HCT116 (cell line): ENCODE measurements at regions not wholly inside any gene's neighbourhood (a gene's known extent, or its start where the extent isn't known, plus 50 kb on each side); places are given as distances from the start of the nearest gene placed in this dataset.
"Not testable (repeated sequence)": the region's sequence is repeated elsewhere in the genome, so short reads cannot be mapped to it uniquely, and the experiment has no call there.

Experiments used
- ATAC-seq: fragments of 200-7000 bp; cut with Tn5 transposase; 2 replicates; pipeline ENCODE4 v1.9.1; 2020; ENCODE audit warnings: mild to moderate bottlenecking, moderate library complexity
- BruUV-seq: library from RNA; stranded (reverse); fragments of 400-500 nt; replicated peaks from 2 replicates; lab custom pipeline; 2021; lab: Mats Ljungman, UMichigan
- CTCF ChIA-PET: fragments of 300-600 bp; sonication (Branson Sonifier 250); formaldehyde crosslinking; loops from one replicate; lab custom pipeline; 2021; ENCODE audit warnings: antibody characterized with exemption; lab: Charles Lee
- POLR2A ChIA-PET: fragments of 300-600, 350-600 bp; sonication (Branson Sonifier 250); formaldehyde crosslinking; loops from one replicate; lab custom pipeline; 2021; ENCODE audit warnings: antibody characterized with exemption; lab: Charles Lee
- RAD21 ChIA-PET, 2 experiments: fragments of 300-600 bp; sonication (Branson Sonifier 250); formaldehyde crosslinking; loops; one replicate each; lab custom pipeline; 2023; ENCODE audit warnings: low total read pairs in 2 of 2; ENCODE audit not compliant: uncharacterized antibody in 2 of 2, unreplicated experiment in 2 of 2, low non-redundant PET in 1 of 2; lab: Charles Lee
- DNase-seq: peaks from one replicate; pipeline ENCODE4 v3.0.0-alpha.2; 2010; ENCODE audit warnings: low read depth, low spot score
- H2AFZ ChIP-seq: fragments of 200-600 bp; shearing (Covaris generic), sonication (generic); 2 replicates; pipeline ENCODE4 v1.6.1; 2017; ENCODE audit warnings: low read depth, mixed run types, mixed read lengths, antibody characterized with exemption, low read length; ENCODE audit not compliant: poor library complexity, severe bottlenecking
- H3K27ac ChIP-seq: 2 replicates; pipeline ENCODE4 v1.5.1; 2012; ENCODE audit warnings: low read depth, low read length
- H3K27me3 ChIP-seq: fragments of 200-600 bp; sonication (generic); 2 replicates; pipeline ENCODE4 v1.6.1; 2016; ENCODE audit warnings: mixed run types, low read length, mixed read lengths; ENCODE audit not compliant: insufficient read depth
- H3K36me3 ChIP-seq, 2 experiments: fragments of 200-500 bp in 1 of 2; fragments of 200-600 bp in 1 of 2; sonication (Bioruptor generic) in 1 of 2; sonication (generic) in 1 of 2; 2 replicates each; pipeline versions ENCODE4 v1.5.1 to v1.6.1; 2014 to 2016; ENCODE audit warnings: low read length in 2 of 2, inconsistent platforms in 1 of 2, mixed read lengths in 1 of 2, mixed run types in 1 of 2; ENCODE audit not compliant: insufficient read depth in 2 of 2, control insufficient read depth in 1 of 2
- H3K4me1 ChIP-seq, 2 experiments: fragments of 200-600 bp in 1 of 2; sonication (generic) in 1 of 2; 2 replicates each; pipeline versions ENCODE4 v1.5.1 to v1.6.1; 2012 to 2017; ENCODE audit warnings: low read length in 2 of 2, inconsistent platforms in 1 of 2, mild to moderate bottlenecking in 1 of 2, mixed read lengths in 1 of 2, mixed run types in 1 of 2, moderate library complexity in 1 of 2; ENCODE audit not compliant: insufficient read depth in 2 of 2, control insufficient read depth in 1 of 2
- H3K4me2 ChIP-seq: fragments of 200-600 bp; sonication (generic); 2 replicates; pipeline ENCODE4 v1.6.1; 2017; ENCODE audit warnings: mixed run types, low read length, mixed read lengths
- H3K4me3 ChIP-seq, 2 experiments: fragments of 200-600 bp in 1 of 2; sonication (generic) in 1 of 2; replicated peaks in 1 of 2; 2 replicates each; pipeline ENCODE4 v1.5.1; 2011 to 2016; ENCODE audit warnings: low read length in 2 of 2, control low read depth in 1 of 2, low read depth in 1 of 2, mild to moderate bottlenecking in 1 of 2, mixed read lengths in 1 of 2, mixed run types in 1 of 2
- H3K79me2 ChIP-seq: fragments of 200-600 bp; sonication (generic); 2 replicates; pipeline ENCODE4 v1.6.1; 2017; ENCODE audit warnings: mild to moderate bottlenecking, mixed run types, low read length, moderate library complexity, mixed read lengths; ENCODE audit not compliant: insufficient read depth
- H3K9ac ChIP-seq: fragments of 200-600 bp; sonication (generic); 2 replicates; pipeline ENCODE4 v1.6.1; 2016; ENCODE audit warnings: low read length, mixed read lengths
- H3K9me2 ChIP-seq: fragments of 200-600 bp; sonication (generic), shearing (Covaris generic); 2 replicates; pipeline ENCODE4 v1.6.1; 2017; ENCODE audit warnings: mixed run types, mild to moderate bottlenecking, moderate library complexity; ENCODE audit not compliant: insufficient read depth
- H3K9me3 ChIP-seq, 2 experiments: fragments of 200-500 bp in 1 of 2; fragments of 200-600 bp in 1 of 2; sonication (Bioruptor generic) in 1 of 2; sonication (generic) in 1 of 2; 2 replicates each; pipeline ENCODE4 v1.6.1; 2014 to 2017; ENCODE audit warnings: low read length in 2 of 2, mixed read lengths in 2 of 2, inconsistent platforms in 1 of 2, low read depth in 1 of 2, mild to moderate bottlenecking in 1 of 2, mixed run types in 1 of 2, moderate library complexity in 1 of 2; ENCODE audit not compliant: control insufficient read depth in 1 of 2, insufficient read depth in 1 of 2
- H4K20me1 ChIP-seq: fragments of 200-600 bp; sonication (generic), shearing (Covaris generic); 2 replicates; pipeline ENCODE4 v1.6.1; 2017; ENCODE audit warnings: mixed run types, mild to moderate bottlenecking, moderate library complexity; ENCODE audit not compliant: insufficient read depth
- intact Hi-C: fragments of 100-400 bp; cut with micrococcal nuclease; formaldehyde crosslinking; loops from 2 replicates; pipeline ENCODE4 v1.10.0; 2022

DNA sequence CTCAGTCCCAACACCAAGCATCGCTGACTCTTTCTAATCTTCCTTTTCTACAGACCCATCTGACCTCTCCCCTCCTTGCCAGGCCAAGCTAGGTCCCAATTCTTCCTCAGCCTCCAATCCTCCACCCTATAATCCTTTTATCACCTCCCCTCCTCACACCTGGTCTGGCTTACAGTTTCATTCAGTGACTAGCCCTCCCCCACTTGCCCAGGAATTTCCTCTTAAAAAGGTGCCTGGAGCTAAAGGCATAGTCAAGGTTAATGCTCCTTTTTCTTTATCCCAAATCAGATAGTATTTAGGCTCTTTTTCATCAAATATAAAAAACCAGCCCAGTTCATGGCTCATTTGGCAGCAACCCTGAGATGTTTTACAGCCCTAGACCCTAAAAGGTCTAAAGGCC is 327.1 kb upstream of the KCNMB2 start:
- BruUV-seq, H3K36me3 ChIP-seq, H3K4me1 ChIP-seq, H3K9me3 ChIP-seq, H3K27ac ChIP-seq, H3K79me2 ChIP-seq, CTCF ChIA-PET, H3K9me2 ChIP-seq, H3K27me3 ChIP-seq, POLR2A ChIA-PET, DNase-seq, intact Hi-C loops, H2AFZ ChIP-seq, H3K4me3 ChIP-seq, H3K4me2 ChIP-seq, RAD21 ChIA-PET, H3K9ac ChIP-seq, H4K20me1 ChIP-seq, ATAC-seq: not testable (repeated sequence)

DNA sequence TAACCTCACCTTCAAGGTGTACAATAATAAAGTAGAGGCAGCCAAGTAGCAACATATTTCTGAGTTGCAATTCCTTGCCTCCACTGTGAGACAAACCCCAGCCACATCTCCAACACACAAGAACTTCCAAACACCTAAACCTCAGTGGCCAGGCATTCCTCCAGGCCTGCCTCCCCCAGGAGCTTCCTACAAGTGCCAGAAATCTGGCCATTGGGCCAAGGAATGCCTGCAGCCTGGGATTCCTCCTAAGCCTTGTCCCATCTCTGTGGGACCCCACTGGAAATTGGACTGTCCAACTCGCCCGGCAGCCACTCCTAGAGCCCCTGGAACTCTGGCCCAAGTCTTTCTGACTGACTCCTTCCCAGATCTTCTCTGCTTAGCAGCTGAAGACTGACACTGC is 326.6 kb upstream of the KCNMB2 start:
- not testable (repeated sequence) for DNase-seq

DNA sequence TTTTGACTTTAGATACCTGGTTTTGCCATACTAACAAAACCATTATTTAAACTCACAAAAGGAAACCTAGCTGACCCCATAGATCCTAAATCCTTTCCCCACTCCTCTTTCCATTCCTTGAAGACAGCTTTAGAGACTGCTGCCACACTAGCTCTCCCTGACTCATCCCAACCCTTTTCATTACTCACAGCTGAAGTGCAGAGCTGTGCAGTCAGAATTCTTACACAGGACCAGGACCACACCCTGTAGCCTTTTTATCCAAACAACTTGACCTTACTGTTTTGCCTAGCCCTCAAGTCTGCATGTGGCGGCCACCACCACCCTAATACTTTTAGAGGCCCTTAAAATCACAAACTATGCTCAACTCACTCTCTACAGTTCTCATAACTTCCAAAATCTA is 325.1 kb upstream of the KCNMB2 start:
- H3K9ac ChIP-seq, BruUV-seq, H3K9me3 ChIP-seq, POLR2A ChIA-PET, H3K27me3 ChIP-seq, ATAC-seq, H4K20me1 ChIP-seq, H3K4me1 ChIP-seq, intact Hi-C loops, CTCF ChIA-PET, H2AFZ ChIP-seq, H3K27ac ChIP-seq, H3K36me3 ChIP-seq, H3K4me3 ChIP-seq, H3K79me2 ChIP-seq, RAD21 ChIA-PET, DNase-seq, H3K9me2 ChIP-seq, H3K4me2 ChIP-seq: not testable (repeated sequence)

More for the DNA sequence above, 326.6 kb upstream of the KCNMB2 start:
- H3K27ac ChIP-seq, H3K36me3 ChIP-seq, ATAC-seq, H3K79me2 ChIP-seq, H4K20me1 ChIP-seq, H3K4me2 ChIP-seq, H2AFZ ChIP-seq, POLR2A ChIA-PET, intact Hi-C loops, H3K9me3 ChIP-seq, CTCF ChIA-PET, H3K4me3 ChIP-seq, BruUV-seq, H3K4me1 ChIP-seq, H3K9me2 ChIP-seq, H3K27me3 ChIP-seq, H3K9ac ChIP-seq, RAD21 ChIA-PET: not testable (repeated sequence)
